Right kidney (tissue), 1 donor: ENCODE measurements at regions not wholly inside any gene's neighbourhood (a gene's known extent, or its start where the extent isn't known, plus 50 kb on each side); places are given as distances from the start of the nearest gene placed in this dataset.

Experiments
- DNase-seq: peaks from one replicate; pipeline ENCODE4 v3.0.0-alpha.2; 2016

- DNase-seq: no peak
These were observed 612.6 kb downstream of the TBC1D22A start for GRCh38 chr22:47374901-47375575.

GRCh38 chr22:47374273-47374771 is 611.9 kb downstream of the TBC1D22A start:
- no peak for DNase-seq

- DNase-seq: no peak
These were observed 611.3 kb downstream of the TBC1D22A start for GRCh38 chr22:47373648-47374272.

GRCh38 chr22:47372596-47373385 is 610.3 kb downstream of the TBC1D22A start:
- DNase-seq: no peak

- DNase-seq: no peak
These were observed 609.7 kb downstream of the TBC1D22A start for GRCh38 chr22:47372111-47372581.

- DNase-seq: no peak
These were observed 609.0 kb downstream of the TBC1D22A start for GRCh38 chr22:47371263-47372090.

- DNase-seq: no peak
These were observed 608.2 kb downstream of the TBC1D22A start for GRCh38 chr22:47370448-47371262.

GRCh38 chr22:47369431-47370015 is 607.1 kb downstream of the TBC1D22A start:
- DNase-seq: no peak

GRCh38 chr22:47369020-47369419 is 606.6 kb downstream of the TBC1D22A start:
- DNase-seq: no peak

- DNase-seq: no peak
These were observed 605.8 kb downstream of the TBC1D22A start for GRCh38 chr22:47367993-47368945.

GRCh38 chr22:47367107-47367690 is 604.7 kb downstream of the TBC1D22A start:
- DNase-seq: no peak

- DNase-seq: no peak
These were observed 603.7 kb downstream of the TBC1D22A start for GRCh38 chr22:47366026-47366767.

- no peak for DNase-seq
These were observed 598.8 kb downstream of the TBC1D22A start for GRCh38 chr22:47361247-47361646.

- DNase-seq: no peak
These were observed 595.0 kb downstream of the TBC1D22A start for GRCh38 chr22:47357493-47357892.

GRCh38 chr22:47357086-47357485 is 594.6 kb downstream of the TBC1D22A start:
- DNase-seq: no peak

GRCh38 chr22:47356511-47357011 is 594.1 kb downstream of the TBC1D22A start:
- no peak for DNase-seq

GRCh38 chr22:47355776-47356510 is 593.5 kb downstream of the TBC1D22A start:
- no peak for DNase-seq

- DNase-seq: no peak
These were observed 592.9 kb downstream of the TBC1D22A start for GRCh38 chr22:47355388-47355725.
